DMS153 treated with DMSO at 0.1 percent for 48 hours (cell line): ENCODE measurements at regions not wholly inside any gene's neighbourhood (a gene's known extent, or its start where the extent isn't known, plus 50 kb on each side); places are given as distances from the start of the nearest gene placed in this dataset.

Experiments
- DNase-seq: peaks from one replicate; lab custom pipeline; 2025; ENCODE audit not compliant: unreplicated experiment; lab: John Stamatoyannopoulos, UW

GRCh38 chr11:27907530-27907929 lies 200.4 kb downstream of the KIF18A start:
- no peak for DNase-seq

- no peak for DNase-seq
Observed at GRCh38 chr11:27907091-27907490, 200.9 kb downstream of the KIF18A start.

GRCh38 chr11:27904358-27905055 lies 203.4 kb downstream of the KIF18A start:
- no peak for DNase-seq

- no peak for DNase-seq
Observed at GRCh38 chr11:27902981-27903624, 202.8 kb upstream of the BDNF start.

GRCh38 chr11:27898166-27898565 lies 197.9 kb upstream of the BDNF start:
- no peak for DNase-seq

GRCh38 chr11:27896096-27896495 lies 195.8 kb upstream of the BDNF start:
- DNase-seq: no peak

- no peak for DNase-seq
Observed at GRCh38 chr11:27894552-27894951, 194.3 kb upstream of the BDNF start.

GRCh38 chr11:27886857-27887256 lies 186.6 kb upstream of the BDNF start:
- DNase-seq: no peak

- DNase-seq: no peak
Observed at GRCh38 chr11:27882066-27882697, 181.9 kb upstream of the BDNF start.

GRCh38 chr11:27875831-27876775 lies 175.8 kb upstream of the BDNF start:
- DNase-seq: no peak

- DNase-seq: no peak
Observed at GRCh38 chr11:27874998-27875830, 175.0 kb upstream of the BDNF start.

GRCh38 chr11:27873664-27874063 lies 173.4 kb upstream of the BDNF start:
- no peak for DNase-seq

GRCh38 chr11:27871056-27871455 lies 170.8 kb upstream of the BDNF start:
- no peak for DNase-seq

GRCh38 chr11:27869701-27870100 lies 169.4 kb upstream of the BDNF start:
- DNase-seq: no peak

- DNase-seq: no peak
Observed at GRCh38 chr11:27868709-27869108, 168.5 kb upstream of the BDNF start.

- no peak for DNase-seq
Observed at GRCh38 chr11:27868226-27868625, 168.0 kb upstream of the BDNF start.

GRCh38 chr11:27865105-27865504 lies 164.8 kb upstream of the BDNF start:
- DNase-seq: no peak

- DNase-seq: no peak
Observed at GRCh38 chr11:27864611-27865010, 164.4 kb upstream of the BDNF start.

- DNase-seq: no peak
Observed at GRCh38 chr11:27864091-27864491, 163.8 kb upstream of the BDNF start.

GRCh38 chr11:27863637-27864036 lies 163.4 kb upstream of the BDNF start:
- no peak for DNase-seq
